HG03066 (cell line): ENCODE measurements at regions not wholly inside any gene's neighbourhood (a gene's known extent, or its start where the extent isn't known, plus 50 kb on each side); places are given as distances from the start of the nearest gene placed in this dataset.
"Not testable (repeated sequence)": the region's sequence is repeated elsewhere in the genome, so short reads cannot be mapped to it uniquely, and the experiment has no call there.

Experiments
- ATAC-seq: cut with Tn5 transposase; IDR thresholded peaks from one replicate; pipeline ENCODE4 v1.9.1; 2021; ENCODE audit warnings: low read depth; ENCODE audit not compliant: unreplicated experiment

- no peak for ATAC-seq
Observed at GRCh38 chr10:36463390-36463789, 662.0 kb upstream of the ANKRD30A start.

- ATAC-seq, result no peak
Observed at GRCh38 chr10:36462194-36462593, 663.2 kb upstream of the ANKRD30A start.

DNA sequence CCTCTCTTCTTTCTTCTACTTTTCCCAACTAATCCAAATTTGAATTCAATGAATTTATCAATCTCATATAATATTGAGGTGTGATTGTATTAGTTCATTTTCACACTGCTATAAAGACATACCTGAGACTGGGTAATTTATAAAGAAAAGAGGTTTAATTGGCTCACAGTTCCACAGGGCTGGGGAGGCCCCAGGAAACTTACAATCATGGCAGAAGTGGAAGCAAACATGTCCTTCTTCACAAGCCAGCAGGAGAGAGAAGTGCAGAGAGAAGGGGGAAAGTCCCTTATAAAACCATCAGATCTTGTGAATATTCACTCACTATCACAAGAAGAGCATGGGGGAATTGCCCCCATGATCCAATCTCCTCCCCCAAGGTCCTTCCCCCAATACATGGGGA, 667.0 kb upstream of the ANKRD30A start:
- ATAC-seq, result not testable (repeated sequence)

GRCh38 chr10:36457751-36458150, 667.6 kb upstream of the ANKRD30A start:
- no peak for ATAC-seq

DNA sequence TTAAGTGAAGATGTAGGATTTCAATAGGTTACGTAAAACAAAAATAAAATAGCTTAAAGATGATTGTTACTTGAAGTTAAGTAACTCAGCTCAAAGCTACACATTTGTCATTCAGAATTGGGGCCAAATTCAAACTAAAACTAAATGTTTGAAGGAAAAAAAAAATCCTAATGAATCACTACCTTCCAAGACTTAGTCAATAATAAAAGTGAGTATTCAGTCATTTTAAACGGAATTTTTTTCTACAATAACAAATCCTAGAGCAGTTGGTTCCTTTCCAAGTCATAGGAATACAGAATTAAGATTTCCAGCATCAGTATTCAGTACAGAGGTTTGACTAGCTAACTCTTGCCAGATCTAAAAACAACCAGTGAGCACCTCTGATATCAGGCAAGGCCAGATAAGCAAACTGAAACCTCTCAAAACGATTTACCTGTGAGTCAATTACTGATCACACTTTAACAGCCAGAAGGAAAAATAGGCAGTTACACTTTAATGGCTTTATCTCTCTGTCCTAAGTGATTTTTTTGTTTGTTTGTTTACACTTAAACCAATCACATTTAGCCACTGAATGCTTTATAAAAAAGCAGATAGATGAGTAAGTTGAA, 669.8 kb upstream of the ANKRD30A start:
- ATAC-seq, result no peak

DNA sequence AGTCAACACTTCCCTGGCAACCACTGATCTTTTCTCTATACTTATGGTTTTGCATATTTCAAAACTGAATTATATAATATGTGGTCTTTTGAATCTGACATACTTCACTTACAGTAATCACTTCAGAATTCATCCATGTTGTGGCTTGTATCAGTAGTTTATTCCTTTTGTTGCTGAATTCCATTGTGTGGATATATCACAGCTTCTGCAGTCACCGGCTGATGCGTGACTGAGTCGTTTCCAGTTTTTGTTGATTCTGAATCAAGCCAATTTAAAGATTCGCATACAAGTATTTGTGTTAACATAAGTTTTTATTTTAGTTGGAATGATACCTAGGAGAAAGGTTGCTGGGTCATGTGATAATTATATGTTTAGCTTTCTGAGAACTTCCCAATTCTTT, 672.5 kb upstream of the ANKRD30A start:
- ATAC-seq, result no peak

DNA sequence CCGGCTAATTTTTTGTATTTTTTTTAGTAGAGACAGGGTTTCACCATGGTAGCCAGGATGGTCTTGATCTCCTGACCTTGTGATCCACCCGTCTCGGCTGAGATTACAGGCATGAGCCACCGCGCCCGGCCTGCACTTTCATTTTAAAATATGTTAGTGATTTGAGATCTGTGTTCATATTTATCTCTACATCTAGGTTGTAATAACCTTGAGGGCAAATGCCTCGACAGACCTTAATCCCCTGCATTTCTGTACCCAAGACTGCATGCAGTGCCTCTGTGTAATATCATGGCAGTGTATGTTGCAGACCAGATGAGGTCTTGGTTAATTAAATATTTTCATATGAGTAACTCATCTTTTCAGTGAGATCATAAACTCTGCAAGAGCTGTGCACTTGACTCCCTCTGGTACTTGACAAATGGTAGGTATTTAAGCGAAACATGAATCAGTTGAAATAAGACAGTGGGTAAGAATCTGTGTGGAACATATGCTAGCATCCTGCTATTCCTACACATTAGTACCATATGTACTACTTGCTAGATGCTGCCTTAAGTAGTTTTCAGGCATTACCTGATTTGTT, 673.9 kb upstream of the ANKRD30A start:
- ATAC-seq, result no peak

- ATAC-seq, result no peak
Observed at GRCh38 chr10:36450380-36450779, 675.0 kb upstream of the ANKRD30A start.

- ATAC-seq, result no peak
Observed at GRCh38 chr10:36448760-36449691, 676.4 kb upstream of the ANKRD30A start.

DNA sequence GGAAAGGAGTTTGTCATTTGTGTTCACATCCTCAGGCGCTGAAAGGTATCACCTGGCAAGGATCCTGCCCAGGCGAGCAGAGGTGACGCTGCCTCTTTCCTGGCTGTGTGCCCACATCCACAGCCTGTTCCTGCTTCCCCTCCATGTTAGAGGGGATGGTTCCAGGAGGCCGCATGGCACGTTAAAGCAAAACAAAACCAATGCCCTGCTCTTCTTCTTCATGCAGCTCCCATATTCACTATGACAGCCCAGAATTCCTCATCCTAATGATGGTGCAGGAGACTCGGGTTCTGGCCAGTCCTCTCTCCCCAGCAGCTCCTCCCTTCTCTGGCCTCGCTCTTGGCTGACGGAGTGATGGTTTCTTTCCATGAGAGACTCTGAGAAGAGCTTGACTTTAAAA, 678.5 kb upstream of the ANKRD30A start:
- ATAC-seq, result no peak

DNA sequence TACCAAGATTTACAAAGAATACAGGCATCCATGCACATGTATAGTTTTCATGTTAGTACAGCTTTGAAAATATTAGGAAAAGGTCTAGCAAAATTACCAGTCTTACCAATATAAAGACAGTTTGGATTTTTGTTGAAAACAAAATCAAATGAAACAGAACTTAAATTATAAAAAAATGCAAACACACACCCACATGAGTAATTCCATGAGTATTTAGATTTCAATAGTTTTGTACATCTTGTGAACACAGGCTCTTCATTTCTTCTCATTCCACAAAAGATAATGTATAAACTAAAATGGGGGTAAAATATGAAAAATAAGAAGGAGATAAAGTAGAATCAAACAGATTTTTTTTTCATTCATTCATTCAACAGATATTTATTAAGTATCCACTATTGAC, 682.2 kb upstream of the ANKRD30A start:
- no peak for ATAC-seq

DNA sequence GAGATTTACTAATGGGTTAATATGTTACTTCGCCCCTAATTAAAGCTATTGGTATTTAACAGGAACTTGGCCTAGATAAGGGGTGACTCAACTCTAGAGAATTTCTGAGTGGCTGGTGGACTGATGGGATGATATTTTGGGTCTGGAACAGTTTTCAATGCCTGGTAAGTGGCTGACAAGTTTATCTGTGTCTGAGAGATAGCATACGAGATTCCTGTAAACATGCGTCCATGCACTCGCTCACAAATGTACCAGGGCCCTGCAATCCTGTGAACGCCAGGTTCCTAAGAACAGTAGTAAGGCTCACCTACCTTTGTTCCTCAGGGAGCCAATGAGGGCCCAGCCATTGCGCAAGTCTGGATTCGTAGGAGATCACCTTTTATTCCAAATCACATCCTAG, 683.8 kb upstream of the ANKRD30A start:
- no peak for ATAC-seq

- no peak for ATAC-seq
Observed at GRCh38 chr10:36440539-36440938, 684.9 kb upstream of the ANKRD30A start.

GRCh38 chr10:36437367-36437766, 688.0 kb upstream of the ANKRD30A start:
- ATAC-seq, result no peak

- ATAC-seq, result no peak
Observed at GRCh38 chr10:36428507-36428906, 696.9 kb upstream of the ANKRD30A start.

- ATAC-seq, result no peak
Observed at GRCh38 chr10:36425131-36425797, 700.1 kb upstream of the ANKRD30A start.

GRCh38 chr10:36424502-36424901, 700.9 kb upstream of the ANKRD30A start:
- no peak for ATAC-seq

DNA sequence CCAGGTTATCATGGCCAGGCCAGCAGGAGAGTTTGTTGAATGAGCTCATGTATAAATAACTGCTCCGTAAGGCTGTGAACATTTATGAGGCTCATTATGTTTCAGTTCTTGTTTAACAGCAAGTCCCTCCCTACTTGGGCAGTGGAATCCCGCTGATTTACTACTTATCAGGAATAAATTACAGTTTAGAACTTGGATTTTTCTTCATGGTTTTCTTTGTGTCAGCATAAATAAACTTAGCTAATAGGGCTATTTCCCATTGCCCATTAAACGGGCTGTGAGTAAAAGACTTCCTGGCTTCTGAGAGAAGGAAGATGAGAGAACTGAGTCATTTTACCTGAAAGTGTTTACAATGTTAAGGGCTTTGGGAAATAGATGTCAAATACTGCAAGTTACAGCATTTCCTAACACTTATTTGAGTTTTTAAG, 701.6 kb upstream of the ANKRD30A start:
- ATAC-seq, result no peak

- no peak for ATAC-seq
Observed at GRCh38 chr10:36421992-36422391, 703.4 kb upstream of the ANKRD30A start.

DNA sequence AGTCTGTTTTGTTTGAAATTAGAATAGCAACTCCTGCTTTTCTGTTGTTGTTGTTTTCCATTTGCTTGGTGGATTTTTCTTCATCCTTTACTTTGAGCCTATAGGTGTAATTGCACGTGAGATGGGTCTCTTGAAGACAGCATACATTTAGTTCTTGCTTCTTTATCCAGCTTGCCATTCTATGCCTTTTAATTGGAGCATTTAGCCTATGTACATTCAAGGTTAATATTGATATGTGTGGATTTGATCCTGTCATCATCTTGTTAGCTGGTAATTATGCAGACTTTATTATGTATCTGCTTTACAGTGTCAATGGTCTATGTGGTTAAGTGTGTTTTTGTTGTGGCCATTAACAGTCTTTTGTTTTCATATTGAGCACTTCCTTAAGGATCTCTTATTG, 708.9 kb upstream of the ANKRD30A start:
- no peak for ATAC-seq

GRCh38 chr10:36412942-36413341, 712.5 kb upstream of the ANKRD30A start:
- ATAC-seq, result no peak
